ENCODE measurements at regions not wholly inside any gene's neighbourhood (a gene's known extent, or its start where the extent isn't known, plus 50 kb on each side); places are given as distances from the start of the nearest gene placed in this dataset.
"Not testable (repeated sequence)": the region's sequence is repeated elsewhere in the genome, so short reads cannot be mapped to it uniquely, and the experiment has no call there.

GRCh38 chr6:164345806-164346496 lies 931.4 kb downstream of the QKI start:
- FAIRE-seq: no peak

GRCh38 chr6:164345327-164345726 lies 930.8 kb downstream of the QKI start:
- no peak for FAIRE-seq

GRCh38 chr6:164344801-164345291 lies 930.3 kb downstream of the QKI start:
- no peak for FAIRE-seq

DNA sequence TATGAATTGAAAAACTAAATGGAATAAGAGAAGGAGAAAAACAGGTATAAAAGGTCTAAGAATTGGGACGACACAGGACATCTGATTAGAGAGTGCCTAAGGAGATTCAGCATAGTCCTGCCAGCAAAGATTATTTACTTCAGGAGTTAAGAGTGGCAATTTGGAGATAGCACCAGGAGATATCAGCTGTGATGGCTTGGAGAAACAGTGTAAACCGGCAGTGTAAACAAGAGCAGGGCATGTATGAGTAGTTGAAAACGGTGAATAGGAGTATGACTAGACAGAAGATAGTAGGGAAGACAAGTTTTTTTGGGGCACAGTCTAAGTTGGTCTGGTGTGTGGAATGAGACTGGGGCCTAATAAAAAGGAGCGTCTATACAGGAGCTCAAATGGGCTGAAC lies 924.9 kb downstream of the QKI start:
- not testable (repeated sequence) for FAIRE-seq

DNA sequence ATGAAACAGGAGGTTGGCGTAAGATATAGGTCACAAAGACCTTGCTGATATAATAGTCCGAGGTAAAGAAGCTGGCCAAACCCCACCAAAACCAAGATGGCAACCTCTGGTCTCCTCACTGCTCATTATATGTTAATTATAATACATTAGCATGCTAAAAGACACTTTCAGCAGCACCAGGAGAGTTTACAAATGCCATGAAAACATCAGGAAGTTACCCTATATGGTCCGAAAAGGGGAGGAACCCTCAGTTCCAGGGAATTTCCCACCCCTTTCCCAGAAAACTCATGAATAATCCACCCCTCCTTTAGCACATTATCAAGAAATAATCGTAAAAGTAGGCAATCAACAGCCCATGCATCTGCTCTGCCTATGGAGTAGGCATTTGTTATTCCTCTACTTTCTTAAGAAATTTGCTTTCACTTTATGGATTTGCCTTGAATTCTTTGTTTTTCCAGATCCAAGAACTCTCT lies 923.4 kb downstream of the QKI start:
- no peak for FAIRE-seq

DNA sequence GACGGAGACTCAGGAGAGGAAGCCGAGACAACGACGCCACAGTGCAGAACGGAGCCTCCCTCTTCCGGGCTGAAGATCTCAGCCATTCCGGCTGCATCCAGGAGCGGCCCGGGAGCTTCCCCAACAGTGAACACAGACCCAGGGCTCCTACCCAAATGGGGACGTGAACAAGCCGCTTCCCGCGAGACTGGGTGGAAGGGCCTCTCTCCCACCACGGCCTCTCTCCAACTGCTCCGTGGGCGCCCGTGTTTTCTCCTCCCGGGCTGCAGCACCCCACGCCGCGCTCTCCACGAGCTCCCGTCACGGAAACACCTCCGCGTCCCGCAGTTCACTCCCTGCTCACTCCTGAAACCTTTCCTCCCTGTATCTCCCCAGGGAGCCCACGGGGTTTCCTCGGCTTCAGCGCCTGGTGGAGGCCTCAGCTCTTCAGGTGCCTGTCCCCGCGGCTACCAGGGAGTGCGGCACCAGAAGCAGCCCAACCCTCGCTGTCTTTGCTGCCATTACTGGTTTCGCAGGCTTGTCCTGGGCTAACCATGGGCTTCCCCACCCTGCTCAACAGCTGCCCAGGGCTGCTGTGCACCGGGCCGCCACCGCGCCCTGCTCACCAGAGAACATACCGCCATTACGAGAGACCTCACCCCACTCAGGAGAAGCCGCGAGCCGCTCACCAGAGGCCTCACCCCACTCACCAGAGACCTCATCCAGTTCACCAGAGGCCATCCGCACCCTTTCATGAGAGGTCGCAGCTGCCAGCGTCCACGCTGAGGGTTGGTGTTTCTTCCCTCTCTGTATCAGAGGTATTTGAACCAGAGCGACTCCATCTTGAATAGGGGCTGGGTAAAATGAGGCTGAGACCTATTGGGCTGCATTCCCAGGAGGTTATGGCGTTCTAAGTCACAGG lies 922.8 kb downstream of the QKI start:
- no peak for FAIRE-seq

- FAIRE-seq: no peak
These were observed 921.9 kb downstream of the QKI start for GRCh38 chr6:164336455-164336854.

DNA sequence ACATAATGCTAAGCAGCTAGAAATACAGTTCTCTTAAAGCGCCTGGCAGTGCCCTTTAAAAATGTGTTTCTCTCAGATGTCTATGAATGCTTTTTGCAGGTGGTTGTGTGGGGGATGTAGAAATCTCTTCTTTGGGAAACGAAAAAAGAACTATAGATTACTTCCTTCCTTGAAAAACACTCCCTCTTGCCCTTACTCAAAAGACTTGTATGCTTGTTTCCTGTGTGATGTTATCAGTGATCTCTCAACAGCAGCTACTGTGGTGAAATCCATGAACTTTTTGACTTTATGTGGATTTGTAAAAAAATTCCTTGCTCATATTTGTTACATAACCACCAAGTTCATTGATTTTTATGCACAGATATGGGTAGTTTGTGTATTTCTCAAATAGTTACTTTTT lies 916.5 kb downstream of the QKI start:
- FAIRE-seq: no peak

- FAIRE-seq: no peak
These were observed 910.6 kb downstream of the QKI start for GRCh38 chr6:164325168-164325567.

- FAIRE-seq: no peak
These were observed 908.0 kb downstream of the QKI start for GRCh38 chr6:164322533-164322932.

DNA sequence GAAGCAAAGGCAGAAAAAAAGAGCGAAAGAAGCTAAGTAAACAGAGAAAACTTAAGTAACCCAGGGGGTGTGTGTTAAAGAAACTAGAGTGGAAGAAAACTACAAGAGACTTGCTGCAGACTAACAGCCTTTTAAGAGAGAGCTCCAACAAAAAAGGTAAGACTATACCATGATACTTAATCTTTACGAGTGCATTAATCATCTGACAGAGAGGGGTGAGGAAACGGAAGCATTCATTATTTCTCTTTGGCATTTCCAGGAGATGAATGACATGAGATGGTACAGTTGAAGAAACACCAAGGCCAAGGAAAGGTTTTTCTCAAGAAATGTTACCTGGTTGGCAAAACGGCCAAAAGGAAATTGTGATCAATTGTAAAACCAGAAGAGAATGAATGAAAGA lies 906.8 kb downstream of the QKI start:
- FAIRE-seq: no peak

DNA sequence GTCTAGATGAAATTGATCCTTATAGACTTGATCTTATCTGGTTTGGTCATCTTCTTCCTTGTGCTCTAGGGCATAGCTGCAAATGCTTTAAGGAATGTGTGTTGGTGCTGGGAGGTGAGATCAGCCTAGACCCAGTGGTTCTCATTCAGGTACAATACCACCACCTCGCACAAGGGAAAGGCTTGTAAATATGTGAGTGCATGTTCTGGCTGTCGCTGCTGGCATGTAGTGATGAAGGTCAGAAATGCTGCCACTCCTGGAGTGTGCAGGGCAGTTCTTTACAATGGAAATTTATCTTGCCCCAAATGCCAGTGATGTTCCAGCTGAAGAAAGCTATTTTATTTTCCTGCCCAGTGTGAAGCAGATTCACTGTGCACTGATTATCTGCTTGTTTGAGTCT lies 900.9 kb downstream of the QKI start:
- FAIRE-seq: no peak

DNA sequence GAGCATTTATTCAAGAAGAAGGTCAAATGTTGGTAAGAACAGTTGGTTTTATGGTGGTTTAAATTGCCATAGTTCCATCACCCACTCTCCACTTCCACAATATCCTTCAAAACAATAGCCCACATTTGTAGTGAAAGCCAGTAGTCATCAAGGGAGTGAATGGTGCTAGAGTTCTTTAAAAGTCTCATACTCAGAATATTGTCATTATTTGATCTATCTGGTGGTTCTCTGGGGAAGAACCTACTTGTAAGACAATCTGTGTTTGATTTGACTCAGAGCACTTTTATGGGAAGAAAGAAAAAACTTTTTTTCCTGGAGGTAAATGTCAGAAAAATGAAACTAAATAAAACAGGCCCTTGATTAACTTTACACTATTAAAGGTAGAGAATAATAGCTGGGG lies 893.8 kb downstream of the QKI start:
- no peak for FAIRE-seq

GRCh38 chr6:164303102-164303964 lies 888.8 kb downstream of the QKI start:
- FAIRE-seq: no peak

GRCh38 chr6:164296411-164296810 lies 881.9 kb downstream of the QKI start:
- FAIRE-seq: no peak

GRCh38 chr6:164294047-164294784 lies 879.7 kb downstream of the QKI start:
- no peak for FAIRE-seq

DNA sequence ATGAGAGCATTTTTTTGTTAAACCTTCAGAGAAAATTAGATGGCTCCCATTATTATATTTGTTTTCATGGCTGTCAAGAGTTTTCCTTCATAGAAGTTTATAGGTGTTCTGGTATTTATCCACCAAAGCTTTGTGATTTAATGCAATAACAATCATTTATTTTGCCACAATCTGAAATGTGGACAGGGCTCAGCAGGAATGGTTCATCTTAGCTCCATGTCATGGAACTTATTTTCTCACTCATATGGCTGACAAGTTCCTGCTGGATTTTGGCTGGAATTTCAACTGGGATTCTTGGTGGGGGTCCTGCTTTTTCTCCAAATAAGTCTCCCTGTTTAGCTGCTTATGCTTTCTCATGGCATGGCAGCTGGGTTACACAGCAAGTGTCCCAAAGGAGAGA lies 876.7 kb downstream of the QKI start:
- no peak for FAIRE-seq

- no peak for FAIRE-seq
These were observed 875.6 kb downstream of the QKI start for GRCh38 chr6:164290101-164290500.

DNA sequence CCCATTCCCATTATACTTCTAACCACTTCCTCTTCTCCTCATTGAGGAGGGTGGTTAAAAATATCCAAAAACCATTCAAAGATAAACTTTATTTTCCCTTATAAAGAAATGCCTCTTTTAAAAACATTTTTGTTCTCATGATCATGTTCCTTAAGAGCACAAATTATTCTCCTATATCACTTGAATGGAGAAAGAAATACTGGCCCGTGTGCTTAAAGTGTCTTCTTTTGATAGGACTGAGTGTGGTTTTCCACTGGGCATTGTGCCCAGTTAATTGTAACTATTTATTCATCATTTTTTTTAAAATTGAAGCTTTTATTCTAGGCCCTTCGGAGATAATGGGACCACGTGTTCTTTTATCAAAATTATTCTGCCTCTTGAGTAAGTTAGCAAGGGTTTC lies 871.5 kb downstream of the QKI start:
- FAIRE-seq: no peak

DNA sequence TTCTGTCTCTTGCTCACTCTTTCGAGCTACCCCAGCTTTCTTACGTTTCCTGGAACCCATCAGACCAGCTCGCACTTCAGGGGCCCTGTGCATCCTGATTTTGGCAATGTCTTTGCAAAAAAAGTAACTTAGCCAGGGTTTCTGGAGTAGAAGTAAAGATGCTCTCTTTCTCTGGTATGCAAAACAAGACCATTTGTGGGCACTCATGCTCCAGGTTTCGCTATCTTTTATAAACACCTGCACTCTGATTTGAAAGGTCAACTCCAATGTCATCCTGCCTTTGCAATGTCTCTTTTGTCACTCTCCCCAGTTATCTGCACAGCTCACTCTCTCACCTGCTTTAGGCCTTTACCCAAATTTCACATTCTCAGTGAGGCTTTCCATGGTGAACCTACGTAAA lies 869.1 kb downstream of the QKI start:
- no peak for FAIRE-seq

- no peak for FAIRE-seq
These were observed 861.7 kb downstream of the QKI start for GRCh38 chr6:164276211-164276610.

DNA sequence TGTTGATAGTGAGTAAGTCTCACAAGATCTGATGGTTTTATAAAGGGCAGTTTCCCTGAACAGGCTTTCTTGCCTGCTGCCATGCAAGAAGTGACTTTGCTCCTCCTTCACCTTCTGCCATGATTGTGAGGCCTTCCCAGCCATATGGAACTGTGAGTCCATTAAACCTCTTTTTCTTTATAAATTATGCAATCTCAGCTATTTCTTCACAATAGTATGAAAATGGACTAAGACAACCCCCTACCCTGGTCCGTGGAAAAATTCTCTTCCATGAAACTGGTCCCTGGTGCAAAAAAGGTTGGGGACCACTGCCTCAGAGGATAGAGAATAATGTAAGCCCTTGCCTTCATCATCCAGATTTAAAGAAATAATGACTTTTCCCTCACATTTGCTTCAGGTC lies 861.3 kb downstream of the QKI start:
- FAIRE-seq: no peak

All from G401.6 (cell line).